NT2/D1 (cell line): ENCODE measurements at regions not wholly inside any gene's neighbourhood (a gene's known extent, or its start where the extent isn't known, plus 50 kb on each side); places are given as distances from the start of the nearest gene placed in this dataset.

Experiments
- YY1 ChIP-seq: IDR thresholded peaks from 2 replicates; pipeline ENCODE4 v1.6.1; 2011; ENCODE audit not compliant: insufficient read length, insufficient read depth
- ZNF274 ChIP-seq: IDR thresholded peaks from 2 replicates; pipeline ENCODE4 v1.6.1; 2011; ENCODE audit warnings: mild to moderate bottlenecking, low read depth, low read length

- no peak for TF ChIP-seq ZNF274
- no peak for TF ChIP-seq YY1
Observed at GRCh38 chr3:24048843-24049242, 103.8 kb downstream of the NR1D2 start.
